GM19463 (cell line): ENCODE measurements at regions not wholly inside any gene's neighbourhood (a gene's known extent, or its start where the extent isn't known, plus 50 kb on each side); places are given as distances from the start of the nearest gene placed in this dataset.

Experiments used
- ATAC-seq: cut with Tn5 transposase; IDR thresholded peaks from one replicate; pipeline ENCODE4 v1.9.1; 2021; ENCODE audit warnings: mild to moderate bottlenecking, moderate library complexity; ENCODE audit not compliant: unreplicated experiment

DNA sequence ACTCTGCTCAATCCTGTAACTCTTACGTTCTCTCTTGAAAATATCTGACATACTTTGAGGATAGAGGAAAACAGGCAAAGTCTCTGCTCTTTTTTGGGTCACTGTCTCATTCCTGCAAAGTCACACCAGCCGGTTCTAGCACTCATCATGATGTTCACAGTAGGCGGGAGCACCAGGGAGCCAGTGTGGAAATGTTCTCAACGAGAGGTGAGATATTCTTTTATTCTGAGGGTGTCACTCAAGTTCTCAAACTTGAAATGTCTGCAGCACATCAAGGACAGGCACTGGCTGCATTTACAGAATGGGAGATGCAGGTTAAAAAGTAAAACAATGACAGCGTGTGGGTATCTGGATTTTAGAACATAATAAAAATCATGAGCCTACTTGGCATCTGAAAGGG, 714.7 kb downstream of the QKI start:
- no peak for ATAC-seq

DNA sequence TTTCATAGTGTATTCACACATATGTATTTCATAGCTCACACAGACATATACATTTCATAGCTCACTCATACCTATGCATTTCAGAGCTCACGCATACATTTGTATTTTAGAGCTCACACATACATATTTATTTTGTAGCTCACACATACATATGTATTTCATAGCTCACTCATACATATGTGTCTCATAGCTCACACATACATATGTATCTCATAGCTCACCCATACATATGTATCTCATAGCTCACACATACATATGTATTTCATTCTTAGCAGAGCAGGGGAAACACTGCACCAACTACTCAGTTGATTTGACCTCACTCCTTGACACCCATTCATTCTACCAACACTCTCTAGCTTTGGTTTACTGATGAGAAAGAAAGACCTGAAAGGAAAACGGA, 713.6 kb downstream of the QKI start:
- no peak for ATAC-seq

DNA sequence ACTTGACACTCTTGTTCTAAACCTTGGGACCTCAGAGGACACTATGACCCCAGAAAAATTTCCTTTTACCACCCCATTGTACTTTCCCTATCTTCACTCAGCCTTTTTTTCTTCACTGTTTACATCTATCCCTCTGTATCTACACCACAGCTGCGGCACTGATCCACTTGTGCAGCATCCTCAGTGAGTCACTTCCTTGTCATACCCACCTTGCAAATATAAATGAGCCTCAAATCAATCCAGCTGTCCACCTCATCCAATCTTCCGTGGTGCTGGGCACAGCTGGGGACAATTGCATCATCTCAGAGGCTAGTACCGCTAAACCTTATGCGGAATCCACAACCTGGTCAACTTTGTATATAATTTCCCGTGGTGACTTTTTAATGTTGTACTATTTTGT, 710.5 kb downstream of the QKI start:
- no peak for ATAC-seq

GRCh38 chr6:164124473-164124872, 710.0 kb downstream of the QKI start:
- ATAC-seq = no peak

- no peak for ATAC-seq
Measured at GRCh38 chr6:164122109-164122508, 707.6 kb downstream of the QKI start.

GRCh38 chr6:164121527-164121926, 707.0 kb downstream of the QKI start:
- no peak for ATAC-seq

DNA sequence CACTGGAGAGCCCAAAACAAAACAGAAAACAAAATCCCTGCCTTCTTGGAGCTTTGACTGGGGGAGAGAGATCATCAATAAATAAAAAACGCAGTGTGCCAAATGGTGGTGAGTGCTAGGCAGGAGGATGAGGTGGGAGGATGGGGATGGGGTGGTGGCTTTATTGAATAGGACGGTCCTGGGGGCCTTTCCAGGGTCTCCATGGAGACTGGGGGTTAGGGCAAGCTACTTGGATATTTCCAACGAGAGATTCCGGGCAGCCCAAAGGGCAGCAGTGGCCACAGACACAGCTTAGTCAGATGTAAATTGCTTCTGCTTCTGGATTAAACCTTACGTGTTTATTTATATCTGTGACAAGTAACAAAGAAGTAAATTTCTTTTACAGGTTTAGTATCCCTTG, 700.1 kb downstream of the QKI start:
- no peak for ATAC-seq

- no peak for ATAC-seq
Measured at GRCh38 chr6:164114051-164114450, 699.5 kb downstream of the QKI start.

DNA sequence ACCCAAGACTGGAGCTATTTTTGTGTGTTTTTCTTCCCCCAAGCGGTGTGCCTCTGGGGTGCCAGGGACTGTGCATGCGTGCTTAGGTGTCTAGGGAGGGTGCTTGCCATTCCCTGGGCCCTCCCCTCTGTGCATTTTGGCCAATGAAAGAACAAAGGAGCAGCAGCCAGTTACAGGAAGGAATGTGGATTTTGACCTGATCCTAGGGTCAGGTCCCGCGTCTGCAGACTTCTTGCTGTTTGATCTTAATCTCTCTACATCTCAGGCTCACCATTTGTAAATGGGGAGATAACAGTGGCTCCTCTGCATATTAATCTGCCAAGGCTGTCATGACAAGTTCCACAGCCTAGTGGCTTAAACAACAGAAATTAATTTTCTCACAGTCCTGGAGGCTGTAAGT, 699.1 kb downstream of the QKI start:
- no peak for ATAC-seq

GRCh38 chr6:164109770-164110140, 695.2 kb downstream of the QKI start:
- no peak for ATAC-seq

DNA sequence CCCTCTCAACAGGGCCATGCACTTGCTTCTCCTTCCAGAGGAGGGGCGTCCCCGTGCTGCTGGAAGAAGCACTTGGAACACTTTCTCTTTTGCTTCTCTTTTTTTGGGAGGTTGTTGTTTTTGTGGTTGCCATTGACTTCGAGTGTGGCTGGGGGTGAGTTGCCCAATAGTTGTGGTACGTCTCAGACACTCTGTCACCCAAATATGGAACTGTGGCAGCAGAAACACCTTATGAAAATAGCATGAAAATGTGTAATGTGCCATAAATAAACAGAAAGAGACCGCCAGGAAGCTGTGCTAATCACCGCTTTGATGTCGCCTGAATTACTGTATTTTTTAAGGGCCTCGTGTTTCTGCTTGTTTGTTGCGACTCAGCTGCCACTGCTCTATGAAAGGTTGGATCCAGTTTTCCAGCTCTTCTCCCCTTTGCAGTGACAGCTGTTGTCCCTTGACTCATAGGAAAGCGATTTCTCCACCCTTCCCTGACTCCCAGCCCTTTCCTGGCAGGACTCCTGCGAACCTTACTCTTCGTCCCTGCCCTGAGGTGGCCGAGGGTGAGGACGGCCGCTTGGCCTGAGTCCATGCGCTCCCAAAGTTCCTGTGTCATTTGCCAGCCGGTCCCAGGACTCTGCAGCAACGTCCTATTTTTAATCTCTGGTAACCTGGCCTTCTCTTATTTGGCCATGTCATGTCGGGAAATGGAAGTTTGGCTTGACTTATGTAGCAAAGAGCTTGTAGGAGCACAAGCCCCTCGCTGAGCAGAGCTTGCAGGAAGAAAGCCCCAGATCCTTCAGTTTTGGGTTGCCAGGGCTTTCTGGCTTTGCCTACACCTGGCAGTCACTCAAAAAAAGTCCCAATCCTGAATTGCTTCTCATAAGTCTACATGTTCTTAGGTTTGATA, 694.6 kb downstream of the QKI start:
- no peak for ATAC-seq

- no peak for ATAC-seq
Measured at GRCh38 chr6:164108092-164108491, 693.6 kb downstream of the QKI start.

GRCh38 chr6:164107297-164107995, 692.9 kb downstream of the QKI start:
- ATAC-seq = no peak

- no peak for ATAC-seq
Measured at GRCh38 chr6:164106345-164106769, 691.8 kb downstream of the QKI start.

DNA sequence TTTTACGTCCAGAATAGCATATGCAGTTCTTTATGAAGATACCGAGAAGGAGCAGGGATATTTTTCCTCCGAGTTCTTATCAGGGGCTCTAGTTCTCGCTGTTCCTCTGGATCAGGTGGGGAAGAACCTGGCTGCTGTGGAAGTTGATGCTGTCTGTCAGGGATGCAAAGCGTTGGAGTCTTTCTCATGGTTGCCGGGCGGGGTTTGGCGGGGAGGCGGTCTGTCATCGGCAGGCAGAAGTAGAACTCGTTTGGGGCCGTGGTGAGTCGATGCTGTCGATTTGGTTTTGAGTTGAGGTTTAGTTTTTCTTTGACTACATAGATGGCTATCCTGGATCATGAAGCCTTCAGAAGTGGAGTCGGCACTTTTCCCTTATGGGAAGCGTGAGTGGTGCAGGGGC, 691.2 kb downstream of the QKI start:
- no peak for ATAC-seq

DNA sequence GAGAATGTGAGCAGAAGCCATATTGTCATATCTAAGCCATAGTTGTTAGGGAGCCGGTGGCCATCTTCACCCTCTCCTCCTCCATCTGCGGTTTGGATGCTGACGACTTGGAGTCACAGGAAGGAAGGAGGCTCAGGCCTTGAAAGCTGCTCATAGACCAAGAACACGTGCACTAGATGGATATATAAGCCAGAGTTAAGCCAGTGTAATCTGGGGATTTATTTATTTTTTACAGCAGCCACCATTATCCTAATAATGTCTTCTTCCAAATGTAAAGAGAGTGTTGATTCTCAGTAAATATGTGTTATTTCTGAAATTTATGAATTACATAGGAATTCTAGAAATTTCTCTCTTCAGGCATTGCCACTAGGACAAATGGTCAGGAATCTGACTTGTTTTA, 689.9 kb downstream of the QKI start:
- no peak for ATAC-seq

DNA sequence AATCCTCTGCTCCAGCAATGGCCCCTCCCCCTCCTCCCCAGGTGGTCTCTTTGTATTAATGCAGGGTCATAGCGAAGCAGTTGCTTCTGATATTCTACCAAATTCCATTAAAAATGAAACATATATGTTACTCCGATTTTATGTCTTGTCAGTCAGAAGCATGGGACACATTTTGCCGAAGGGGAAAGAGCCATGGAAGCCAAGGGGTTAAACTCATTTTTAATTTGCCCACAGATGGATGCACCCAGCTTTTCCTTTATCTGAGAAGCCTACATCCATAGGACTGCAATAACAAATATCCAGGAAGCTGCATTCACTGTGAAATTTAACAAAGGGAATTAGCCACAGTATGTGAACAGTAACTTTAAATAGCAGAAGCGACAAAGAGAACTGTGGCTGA, 688.2 kb downstream of the QKI start:
- no peak for ATAC-seq

GRCh38 chr6:164101859-164102258, 687.3 kb downstream of the QKI start:
- no peak for ATAC-seq

DNA sequence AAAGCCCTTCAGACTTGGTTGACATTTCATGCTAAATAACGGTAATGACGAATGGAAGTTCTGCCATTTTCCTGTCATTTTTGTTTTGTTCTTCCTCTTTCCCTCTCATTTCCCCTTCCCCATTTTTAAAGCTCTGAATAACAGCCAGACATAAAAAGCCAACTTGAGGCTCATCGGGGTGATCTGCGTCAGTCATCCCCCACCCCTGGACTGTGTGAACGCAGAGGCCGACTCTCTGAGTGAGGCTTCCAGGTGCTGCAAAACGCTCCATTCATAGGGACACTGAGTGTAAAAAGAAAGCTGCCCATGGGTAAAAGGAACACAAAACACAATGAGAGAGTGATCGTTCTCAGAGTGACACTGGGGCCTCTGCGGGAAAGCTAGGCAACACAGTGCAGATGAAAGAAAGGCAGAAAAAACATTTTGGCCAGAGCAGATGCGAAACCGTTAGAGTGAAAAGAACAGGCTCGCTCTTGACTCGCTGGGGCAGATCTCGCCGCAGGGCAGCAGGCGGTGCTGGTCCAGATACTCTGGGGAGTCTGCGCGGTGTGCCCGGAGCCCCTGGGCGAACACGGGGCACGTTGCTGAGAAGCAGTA, 684.8 kb downstream of the QKI start:
- no peak for ATAC-seq

DNA sequence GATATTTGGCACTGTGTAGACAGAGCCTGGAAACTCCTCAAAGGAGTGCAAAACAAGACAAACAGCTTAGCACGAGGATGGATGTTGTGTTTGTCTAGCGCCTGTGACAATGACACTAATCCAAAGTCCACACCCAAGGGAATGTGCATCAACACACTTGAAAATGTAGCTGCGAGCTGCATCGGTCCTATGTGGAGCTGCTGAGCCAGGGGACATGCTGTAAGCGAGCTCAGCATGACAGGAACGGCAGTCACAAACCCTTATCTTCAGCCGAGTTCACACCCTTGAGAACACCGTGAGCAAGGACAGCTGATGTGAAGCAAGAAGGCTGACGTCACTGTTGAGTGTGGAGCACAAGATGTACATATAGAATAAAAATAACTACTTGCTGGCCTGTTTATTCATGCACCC, 684.3 kb downstream of the QKI start:
- ATAC-seq = no peak

GRCh38 chr6:164097551-164098398, 683.3 kb downstream of the QKI start:
- ATAC-seq = no peak
